HAP-1 (cell line): ENCODE measurements at regions not wholly inside any gene's neighbourhood (a gene's known extent, or its start where the extent isn't known, plus 50 kb on each side); places are given as distances from the start of the nearest gene placed in this dataset.
"Not testable (repeated sequence)": the region's sequence is repeated elsewhere in the genome, so short reads cannot be mapped to it uniquely, and the experiment has no call there.

Source experiments
- DNase-seq, 2 experiments: peaks; one replicate each; pipeline ENCODE4 v3.0.0-alpha.2; 2016 to 2020; ENCODE audit warnings: low spot score in 2 of 2
- H3K27me3 ChIP-seq: fragments of 250-450 bp; sonication (Bioruptor Pico); 2 replicates; pipeline ENCODE4 v1.5.1; 2020; ENCODE audit warnings: low read depth, mild to moderate bottlenecking, moderate library complexity
- H3K36me3 ChIP-seq: fragments of 250-450 bp; sonication (Bioruptor Pico); replicated peaks from 2 replicates; pipeline ENCODE4 v1.5.1; 2020; ENCODE audit warnings: mild to moderate bottlenecking
- H3K4me1 ChIP-seq: fragments of 250-450 bp; sonication (Bioruptor Pico); 2 replicates; pipeline ENCODE4 v1.5.1; 2020; ENCODE audit warnings: mild to moderate bottlenecking
- H3K4me3 ChIP-seq: fragments of 250-450 bp; sonication (Bioruptor Pico); 2 replicates; pipeline ENCODE4 v1.5.1; 2020; ENCODE audit warnings: mild to moderate bottlenecking, moderate library complexity
- H3K9me3 ChIP-seq: fragments of 250-450 bp; sonication (Bioruptor Pico); 2 replicates; pipeline ENCODE4 v1.5.1; 2020; ENCODE audit warnings: mild to moderate bottlenecking, moderate library complexity
- in situ Hi-C: fragments of 300-500 bp; cut with MboI; formaldehyde crosslinking; loops from 3 replicates; pipeline ENCODE4 v1.14.3; 2020; ENCODE audit warnings: low sequenced_read_pairs, inconsistent platforms, mixed read lengths

DNA sequence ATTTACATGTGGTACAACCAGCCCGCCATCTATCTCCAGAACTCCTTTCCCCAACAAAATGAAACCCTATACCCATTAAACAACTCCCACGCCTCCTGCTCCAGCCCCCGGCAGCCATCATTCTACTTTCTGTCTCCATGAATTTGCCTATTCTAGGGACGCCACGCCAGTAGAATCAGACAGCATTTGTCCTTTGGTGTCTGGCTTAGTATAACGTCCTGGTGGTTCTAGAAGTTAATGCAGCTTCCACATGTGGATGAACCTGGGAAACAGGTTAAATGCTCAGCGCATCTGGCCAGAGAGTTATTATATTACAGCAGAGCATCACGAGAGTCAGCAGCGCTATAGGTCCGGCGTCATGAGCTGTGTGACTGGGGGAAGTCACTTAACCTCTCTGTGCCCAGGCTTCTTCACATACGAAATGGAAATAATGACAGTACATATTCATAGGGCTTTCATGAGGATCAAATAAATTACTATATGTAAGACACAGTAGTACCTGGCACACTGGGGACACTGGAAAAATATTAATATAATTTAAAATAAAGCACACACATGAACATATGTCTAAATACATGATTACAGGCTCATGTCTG is 178.7 kb upstream of the TAB2 start:
- Histone ChIP-seq H3K27me3 (peaks cover 5% of the 10 kb centered on the region; the same call in 1 of the 2 replicates), H3K9me3 (no peaks in the 10 kb centered on the region; the same call in 1 of the 2 replicates), H3K36me3 (no peaks in the 10 kb centered on the region), H3K4me1 (no peaks in the 10 kb centered on the region), H3K4me3 (no peak overlapping the region)
- in situ Hi-C loops, result no loop called here
- no peak for DNase-seq

DNA sequence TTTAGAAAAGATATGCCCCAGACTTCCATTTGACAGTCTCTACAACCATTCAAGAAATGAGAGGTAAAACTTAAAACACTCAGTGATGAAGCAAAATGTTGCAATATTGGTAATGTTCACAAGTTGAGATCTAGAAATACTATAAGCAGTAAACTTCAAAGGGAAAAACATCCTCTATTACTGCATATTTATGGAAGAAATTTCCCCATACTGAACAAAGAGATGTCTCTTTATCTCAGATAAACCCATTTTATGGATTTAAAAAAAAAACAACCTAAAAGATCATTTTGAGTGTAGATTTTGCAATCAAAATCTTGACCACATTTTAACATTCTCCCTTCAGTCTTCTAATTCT is 177.8 kb upstream of the TAB2 start:
- Histone ChIP-seq H3K27me3 (peaks cover 5% of the 10 kb centered on the region; the same call in 1 of the 2 replicates), H3K4me1 (no peaks in the 10 kb centered on the region), H3K36me3 (no peaks in the 10 kb centered on the region), H3K4me3 (no peak overlapping the region), H3K9me3 (no peaks in the 10 kb centered on the region; the same call in 1 of the 2 replicates)
- no peak for DNase-seq
- in situ Hi-C loops, result no loop called here

DNA sequence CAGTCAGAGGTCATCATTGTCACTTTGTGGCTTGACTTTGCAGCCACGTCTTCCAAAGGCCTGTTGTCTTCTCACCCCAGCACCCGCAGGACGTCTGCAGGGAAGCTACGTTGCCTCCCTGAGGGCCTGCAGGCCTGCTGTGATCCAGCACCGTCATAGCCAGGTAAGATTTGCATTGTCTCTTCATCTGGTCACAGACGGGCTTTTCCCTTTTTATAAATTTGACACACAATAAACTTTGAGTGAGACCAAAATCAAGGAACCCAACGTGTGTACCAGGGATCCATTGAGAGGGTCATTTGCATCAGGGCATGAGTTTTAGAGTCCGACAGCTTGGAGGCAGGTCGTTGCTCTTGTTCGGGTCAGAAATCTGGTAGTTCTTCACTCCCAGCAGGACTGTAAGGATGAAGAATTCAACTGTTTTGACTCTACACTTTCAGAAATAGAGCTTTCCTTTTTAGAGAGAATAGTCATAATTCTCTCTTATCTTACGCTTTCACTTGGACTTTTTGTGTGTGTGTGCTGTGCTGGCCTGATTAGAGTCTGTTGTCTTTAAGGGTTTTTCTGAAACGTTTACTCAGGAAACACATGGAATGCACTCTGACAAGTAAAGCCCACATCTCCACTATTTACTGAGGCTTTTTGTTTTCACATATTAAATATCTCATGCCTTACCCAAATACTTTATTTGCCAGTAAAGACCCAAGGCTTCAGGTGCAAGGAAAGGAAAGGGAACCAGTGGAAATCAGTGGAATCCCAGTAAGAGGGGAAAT is 177.2 kb upstream of the TAB2 start:
- peaks cover 5% of the 10 kb centered on the region; the same call in 1 of the 2 replicates for H3K27me3 ChIP-seq
- no peaks in the 10 kb centered on the region for H3K4me1 ChIP-seq
- H3K9me3 ChIP-seq, result no peaks in the 10 kb centered on the region; the same call in 1 of the 2 replicates
- H3K4me3 ChIP-seq, result no peak overlapping the region
- DNase-seq, result no peak
- in situ Hi-C loops, result no loop called here
- no peaks in the 10 kb centered on the region for H3K36me3 ChIP-seq

DNA sequence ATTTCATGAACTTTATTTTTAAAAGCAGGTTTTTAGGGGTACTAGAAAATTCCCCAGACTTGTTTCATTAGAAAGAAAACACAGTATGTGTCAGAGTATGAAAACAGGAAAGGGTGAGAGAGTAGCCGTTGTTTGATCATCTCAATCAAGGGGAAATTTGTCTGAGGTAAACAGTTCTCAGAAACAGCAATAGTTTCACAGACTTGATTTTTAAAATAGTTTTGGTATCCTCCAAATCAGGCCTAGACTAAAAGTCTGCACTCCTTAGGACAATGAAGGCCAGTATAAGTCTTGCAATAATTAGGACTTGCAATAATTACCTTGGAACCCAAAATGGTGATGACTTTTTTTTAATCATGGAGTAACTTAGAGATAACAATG is 176.6 kb upstream of the TAB2 start:
- in situ Hi-C loops, result no loop called here
- no peak for DNase-seq
- no peak overlapping the region for H3K4me3 ChIP-seq
- no peaks in the 10 kb centered on the region for H3K4me1 ChIP-seq
- H3K36me3 ChIP-seq, result no peaks in the 10 kb centered on the region
- no peaks in the 10 kb centered on the region for H3K9me3 ChIP-seq
- peaks cover 5% of the 10 kb centered on the region; the same call in 1 of the 2 replicates for H3K27me3 ChIP-seq

DNA sequence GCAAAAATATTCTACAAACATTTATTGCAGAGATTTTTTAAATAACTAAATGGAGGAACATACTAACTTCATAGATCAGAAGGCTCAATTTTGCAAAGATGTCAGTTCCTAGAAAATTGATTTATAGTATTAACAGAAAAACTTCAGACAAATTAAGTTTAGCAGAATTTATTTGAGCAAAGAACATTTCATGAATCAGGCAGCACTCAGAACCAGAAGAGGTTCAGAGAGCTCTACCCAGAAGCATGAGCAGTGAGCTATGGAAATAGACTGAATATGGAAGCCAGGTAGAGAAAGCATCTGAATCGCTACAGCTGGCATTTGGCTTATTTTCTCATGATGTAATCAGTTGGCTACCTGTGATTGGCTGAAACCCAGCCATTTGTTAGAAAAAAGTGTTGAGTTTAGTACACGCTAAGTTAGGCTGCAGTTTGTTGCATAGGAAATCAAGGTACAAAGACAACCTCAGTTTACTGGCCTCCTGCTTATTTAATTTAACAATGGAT is 174.5 kb upstream of the TAB2 start:
- Histone ChIP-seq H3K27me3 (peaks cover 5% of the 10 kb centered on the region; the same call in 1 of the 2 replicates), H3K4me3 (no peak overlapping the region), H3K9me3 (no peaks in the 10 kb centered on the region), H3K36me3 (no peaks in the 10 kb centered on the region), H3K4me1 (no peaks in the 10 kb centered on the region)
- DNase-seq, result no peak
- in situ Hi-C loops, result no loop called here

DNA sequence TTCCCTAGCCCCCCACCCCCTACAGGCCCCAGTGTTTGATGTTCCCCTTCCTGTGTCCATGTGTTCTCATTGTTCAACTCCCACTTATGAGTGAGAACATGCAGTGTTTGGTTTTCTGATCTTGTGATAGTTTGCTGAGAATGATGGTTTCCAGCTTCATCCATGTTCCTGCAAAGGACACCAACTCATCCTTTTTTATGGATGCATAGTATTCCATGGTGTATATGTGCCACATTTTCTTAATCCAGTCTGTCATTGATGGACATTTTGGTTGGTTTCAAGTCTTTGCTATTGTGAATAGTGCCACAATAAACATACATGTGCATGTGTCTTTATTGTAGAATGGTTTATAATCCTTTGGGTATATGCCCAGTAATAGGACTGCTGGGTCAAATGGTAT is 171.7 kb upstream of the TAB2 start:
- H3K27me3 ChIP-seq, H3K36me3 ChIP-seq, H3K4me3 ChIP-seq, DNase-seq, in situ Hi-C loops, H3K9me3 ChIP-seq, H3K4me1 ChIP-seq: not testable (repeated sequence)

DNA sequence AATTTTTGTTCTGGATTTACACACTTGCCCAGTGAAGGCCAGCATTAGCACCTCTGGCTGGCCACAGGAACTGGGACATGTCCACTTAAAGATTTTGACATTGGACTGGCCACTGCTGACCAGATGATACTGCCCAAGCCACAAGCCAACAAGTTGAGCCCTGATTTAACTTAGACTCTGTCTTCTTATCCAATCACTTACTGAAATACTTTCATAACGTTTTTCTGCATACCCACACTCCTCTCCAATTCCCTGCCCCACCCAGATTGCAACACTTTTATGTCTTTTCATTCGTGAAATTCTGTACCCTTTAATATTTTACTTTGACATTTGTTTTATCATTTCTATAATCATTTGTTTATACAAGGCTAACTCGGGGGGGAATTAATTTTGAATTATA is 170.3 kb upstream of the TAB2 start:
- H3K9me3 ChIP-seq, result no peaks in the 10 kb centered on the region
- DNase-seq, result no peak
- no peaks in the 10 kb centered on the region for H3K36me3 ChIP-seq
- peaks cover 7% of the 10 kb centered on the region for H3K27me3 ChIP-seq
- no peaks in the 10 kb centered on the region for H3K4me1 ChIP-seq
- in situ Hi-C loops, result no loop called here
- no peak overlapping the region for H3K4me3 ChIP-seq

DNA sequence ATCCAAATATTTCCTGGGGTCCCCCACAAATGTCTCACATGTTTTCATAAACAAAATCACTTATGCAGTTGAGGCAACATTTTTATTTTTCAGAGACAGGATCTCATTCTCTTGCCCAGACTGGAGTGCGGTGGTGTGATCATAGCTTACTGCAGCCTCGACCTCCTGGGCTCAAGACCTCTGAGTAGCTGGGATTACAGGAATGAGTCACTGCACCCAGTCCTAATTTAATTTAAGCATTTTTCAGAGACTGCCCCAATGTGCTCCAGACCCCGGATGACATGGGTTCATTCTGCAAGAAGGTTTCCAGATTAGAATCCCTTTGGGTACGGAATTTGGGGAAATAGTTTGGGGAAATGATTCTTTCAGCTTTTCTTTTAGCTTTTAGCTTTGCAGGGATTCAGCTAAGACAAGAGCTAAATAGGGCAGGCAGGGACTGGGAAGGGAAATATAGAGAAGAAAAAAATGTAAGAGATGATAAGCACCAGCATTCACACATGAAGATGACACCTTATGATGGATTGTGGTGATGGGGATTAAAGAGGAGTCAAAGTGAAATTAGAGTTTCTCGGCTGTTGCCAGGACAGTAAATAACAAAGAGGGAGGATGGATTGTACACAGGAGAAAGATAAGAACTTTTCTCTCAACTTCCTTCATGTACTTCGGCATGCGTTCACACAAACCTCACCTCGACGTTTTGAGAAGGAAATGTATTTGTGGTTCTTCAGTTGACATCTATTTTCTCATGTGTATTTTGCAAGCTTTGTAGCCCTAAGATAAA is 169.4 kb upstream of the TAB2 start:
- Histone ChIP-seq H3K4me1 (no peaks in the 10 kb centered on the region), H3K27me3 (peaks cover 3% of the 10 kb centered on the region; the same call in 1 of the 2 replicates), H3K36me3 (no peaks in the 10 kb centered on the region), H3K9me3 (no peaks in the 10 kb centered on the region), H3K4me3 (no peak overlapping the region)
- DNase-seq, result no peak
- in situ Hi-C loops, result no loop called here

DNA sequence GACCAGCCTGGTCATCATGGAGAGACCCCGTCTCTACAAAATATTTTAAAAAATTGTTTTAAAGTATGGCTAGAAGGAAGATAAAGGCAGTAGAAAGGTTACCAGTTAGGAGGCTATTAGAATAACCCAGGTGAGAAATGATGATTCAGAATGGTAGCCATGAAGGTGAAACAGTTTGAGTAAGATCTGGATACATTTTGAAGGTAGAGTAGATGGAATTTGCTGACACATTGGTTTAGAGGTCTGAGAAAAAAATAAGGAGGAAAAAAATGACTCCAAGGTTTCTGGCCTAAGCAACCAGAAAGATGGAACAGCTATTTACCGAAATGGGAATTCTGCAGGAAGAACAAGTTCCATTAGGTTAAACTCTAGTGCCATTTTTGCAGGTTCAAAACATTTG is 167.9 kb upstream of the TAB2 start:
- in situ Hi-C loops, result no loop called here
- Histone ChIP-seq H3K36me3 (no peaks in the 10 kb centered on the region), H3K4me3 (no peak overlapping the region), H3K9me3 (no peaks in the 10 kb centered on the region), H3K4me1 (no peaks in the 10 kb centered on the region), H3K27me3 (peaks cover 10% of the 10 kb centered on the region)
- no peak for DNase-seq

DNA sequence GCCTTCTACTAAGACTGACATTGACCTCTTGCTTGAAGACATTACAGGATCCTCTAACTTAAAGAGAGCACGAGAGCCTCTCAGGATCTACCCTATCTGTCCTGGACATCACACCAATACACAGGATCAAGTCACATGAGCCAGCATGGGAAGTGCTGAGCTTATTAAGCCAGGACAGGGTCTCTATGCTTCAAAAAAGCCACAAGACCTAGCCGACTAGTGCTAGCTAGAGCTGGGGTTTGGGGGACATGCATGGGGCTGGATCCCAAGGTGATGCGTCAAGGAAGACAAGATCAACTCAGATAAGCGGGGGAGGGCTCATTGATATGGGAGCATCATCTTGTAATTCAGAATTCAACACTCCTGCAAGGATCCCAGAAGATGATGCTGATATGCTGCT is 167.2 kb upstream of the TAB2 start:
- H3K9me3 ChIP-seq, result no peaks in the 10 kb centered on the region
- no peaks in the 10 kb centered on the region for H3K4me1 ChIP-seq
- H3K36me3 ChIP-seq, result no peaks in the 10 kb centered on the region
- no peak overlapping the region for H3K4me3 ChIP-seq
- H3K27me3 ChIP-seq, result peaks cover 10% of the 10 kb centered on the region
- DNase-seq, result no peak
- in situ Hi-C loops, result no loop called here

DNA sequence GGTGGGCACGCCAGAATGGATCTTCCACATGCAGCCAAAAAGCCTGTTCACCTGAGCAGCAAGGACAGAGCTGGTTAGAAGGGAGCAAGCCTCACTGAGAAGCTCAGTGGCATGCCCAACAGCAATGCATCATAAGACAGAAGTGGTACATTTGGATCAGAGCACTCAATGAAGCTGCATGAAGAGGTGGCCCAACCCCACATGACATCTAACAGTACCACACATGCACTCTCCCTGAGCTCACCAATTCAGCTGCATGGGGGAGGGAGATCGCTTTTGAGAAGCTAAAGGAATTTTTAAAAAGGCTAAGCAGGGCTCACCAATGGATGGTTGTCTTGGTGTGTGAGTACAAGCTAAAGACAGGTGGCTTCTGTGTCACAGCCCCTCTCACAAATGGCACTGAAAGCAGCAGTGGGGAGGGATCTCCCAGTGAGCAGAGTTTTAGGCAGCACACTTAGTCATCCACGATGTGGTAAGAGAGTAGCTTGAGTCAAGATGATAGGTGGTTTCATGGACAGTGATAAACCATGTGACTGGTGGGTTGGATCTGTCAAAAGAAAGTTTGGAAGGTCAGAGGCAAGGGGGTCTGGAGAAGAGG is 166.6 kb upstream of the TAB2 start:
- Histone ChIP-seq H3K4me3 (no peak overlapping the region), H3K27me3 (peaks cover 10% of the 10 kb centered on the region), H3K36me3 (no peaks in the 10 kb centered on the region), H3K9me3 (no peaks in the 10 kb centered on the region), H3K4me1 (no peaks in the 10 kb centered on the region; the same call in 1 of the 2 replicates)
- DNase-seq, result no peak
- in situ Hi-C loops, result no loop called here

DNA sequence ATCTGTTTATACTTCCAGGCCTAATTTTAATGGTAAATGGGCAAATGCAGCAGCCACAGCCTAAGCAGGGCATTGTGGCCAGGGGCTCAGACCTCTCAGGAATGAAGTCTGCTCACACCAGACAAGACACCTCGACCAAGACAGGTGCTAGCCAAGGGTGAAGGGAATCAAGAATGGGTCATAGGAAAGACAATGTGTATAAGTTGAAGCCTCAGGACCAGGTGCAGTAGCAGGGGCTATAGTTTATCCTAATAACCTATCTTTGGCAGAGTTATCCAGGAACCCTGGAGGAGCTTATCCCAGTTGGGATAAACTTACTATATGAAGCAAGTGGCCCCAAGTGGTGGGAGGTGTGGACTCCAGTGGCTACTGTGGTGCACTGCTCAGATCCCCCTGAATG is 165.0 kb upstream of the TAB2 start:
- in situ Hi-C loops, result no loop called here

DNA sequence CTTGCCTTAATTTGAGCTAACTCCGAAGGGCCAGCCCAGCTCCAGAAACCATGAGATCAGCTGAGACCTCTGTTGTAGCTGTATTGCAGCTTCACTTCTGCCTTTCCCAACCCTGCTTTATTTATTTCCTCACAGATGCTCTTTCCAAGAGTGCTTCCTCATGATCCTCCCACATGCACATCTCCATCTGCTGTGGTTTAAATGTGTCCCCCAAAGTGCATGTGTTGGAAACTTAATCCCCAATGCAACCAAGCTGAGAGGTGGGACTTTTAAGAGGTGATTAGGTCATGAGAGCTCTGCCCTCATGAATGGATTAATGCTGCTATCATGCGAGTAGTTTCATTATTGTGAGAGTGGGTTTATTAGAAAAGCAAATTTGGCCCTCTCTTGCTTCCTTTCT is 164.4 kb upstream of the TAB2 start:
- no peaks in the 10 kb centered on the region for H3K9me3 ChIP-seq
- peaks cover 10% of the 10 kb centered on the region for H3K27me3 ChIP-seq
- in situ Hi-C loops, result no loop called here
- H3K4me1 ChIP-seq, result no peaks in the 10 kb centered on the region; the same call in none of the 2 replicates
- no peak overlapping the region for H3K4me3 ChIP-seq
- no peak for DNase-seq
- H3K36me3 ChIP-seq, result no peaks in the 10 kb centered on the region

More for the DNA sequence above, 165.0 kb upstream of the TAB2 start:
- H3K4me1 ChIP-seq, result no peaks in the 10 kb centered on the region; the same call in none of the 2 replicates
- peaks cover 10% of the 10 kb centered on the region for H3K27me3 ChIP-seq
- DNase-seq, result no peak
- H3K9me3 ChIP-seq, result no peaks in the 10 kb centered on the region
- H3K36me3 ChIP-seq, result no peaks in the 10 kb centered on the region
- H3K4me3 ChIP-seq, result no peak overlapping the region
